CD14-positive monocyte (primary cell): ENCODE measurements at regions not wholly inside any gene's neighbourhood (a gene's known extent, or its start where the extent isn't known, plus 50 kb on each side); places are given as distances from the start of the nearest gene placed in this dataset.
"Not testable (repeated sequence)": the region's sequence is repeated elsewhere in the genome, so short reads cannot be mapped to it uniquely, and the experiment has no call there.

Experiments used
- DNase-seq, 3 donors: peaks; one replicate each; pipeline ENCODE4 v3.0.0-alpha.2; 2011 to 2022
- H2AFZ ChIP-seq: 2 replicates; pipeline ENCODE4 v1.6.0; 2012; ENCODE audit warnings: mild to moderate bottlenecking, low read depth, low read length, inconsistent platforms; ENCODE audit not compliant: insufficient read depth, poor library complexity, severe bottlenecking
- H3K27ac ChIP-seq, 2 donors: 1 replicate in 1 of 2; 2 replicates in 1 of 2; pipeline ENCODE4 v1.5.1; 2012 to 2013; ENCODE audit warnings: low read length in 2 of 2, control low read depth in 1 of 2, inconsistent platforms in 1 of 2, low read depth in 1 of 2, mild to moderate bottlenecking in 1 of 2
- H3K27me3 ChIP-seq, 2 donors: one replicate each; pipeline versions ENCODE4 v1.6.0 to v1.6.1; 2011 to 2013; ENCODE audit warnings: low read length in 2 of 2; ENCODE audit not compliant: control insufficient read depth in 2 of 2, insufficient read depth in 2 of 2
- H3K36me3 ChIP-seq, 2 donors: replicated peaks in 1 of 2; 1 replicate in 1 of 2; 2 replicates in 1 of 2; pipeline versions ENCODE4 v1.5.1 to v1.6.1; 2012 to 2013; ENCODE audit warnings: low read length in 2 of 2, control low read depth in 1 of 2, inconsistent platforms in 1 of 2, mild to moderate bottlenecking in 1 of 2; ENCODE audit not compliant: insufficient read depth in 2 of 2, control insufficient read depth in 1 of 2
- H3K4me1 ChIP-seq, 2 donors: 1 replicate in 1 of 2; 2 replicates in 1 of 2; pipeline versions ENCODE4 v1.5.1 to v1.6.1; 2012 to 2013; ENCODE audit warnings: low read length in 2 of 2, control low read depth in 1 of 2, inconsistent platforms in 1 of 2, mild to moderate bottlenecking in 1 of 2, moderate library complexity in 1 of 2; ENCODE audit not compliant: insufficient read depth in 2 of 2, control insufficient read depth in 1 of 2
- H3K4me2 ChIP-seq: replicated peaks from 2 replicates; pipeline ENCODE3; 2012; ENCODE audit warnings: low read length, moderate library complexity, mild to moderate bottlenecking; ENCODE audit not compliant: poor library complexity, severe bottlenecking; ENCODE audit errors: extremely low read depth
- H3K4me3 ChIP-seq, 3 experiments: fragments of 200-600 bp in 1 of 3; sonication (generic) in 1 of 3; replicated peaks in 1 of 3; 1 replicate in 2 of 3; 2 replicates in 1 of 3; pipeline ENCODE4 v1.5.1; 2011 to 2013; ENCODE audit warnings: low read length in 3 of 3, mild to moderate bottlenecking in 3 of 3, control low read depth in 2 of 3, low read depth in 2 of 3, inconsistent platforms in 1 of 3, moderate library complexity in 1 of 3
- H3K79me2 ChIP-seq: 2 replicates; pipeline ENCODE4 v1.6.0; 2012; ENCODE audit warnings: mild to moderate bottlenecking, control low read depth, inconsistent platforms, low read length, moderate library complexity; ENCODE audit not compliant: insufficient read depth
- H3K9ac ChIP-seq: 2 replicates; pipeline ENCODE4 v1.6.0; 2017; ENCODE audit warnings: low read length, mild to moderate bottlenecking; ENCODE audit not compliant: insufficient read depth, poor library complexity, severe bottlenecking
- H3K9me3 ChIP-seq, 2 donors: replicated peaks in 1 of 2; 1 replicate in 1 of 2; 2 replicates in 1 of 2; pipeline versions ENCODE4 v1.5.1 to v1.6.1; 2012 to 2013; ENCODE audit warnings: low read length in 2 of 2, control low read depth in 1 of 2; ENCODE audit not compliant: control insufficient read depth in 1 of 2, insufficient read depth in 1 of 2
- H4K20me1 ChIP-seq: 2 replicates; pipeline ENCODE4 v1.6.0; 2012; ENCODE audit warnings: mild to moderate bottlenecking, low read length, control low read depth, moderate library complexity; ENCODE audit not compliant: insufficient read depth
- H3K27ac Mint-ChIP-seq, 7 donors: one replicate each; pipeline ENCODE4 v1.8.0; 2020; ENCODE audit warnings: mild to moderate bottlenecking in 7 of 7, mixed read lengths in 7 of 7, moderate library complexity in 6 of 7, inconsistent platforms in 2 of 7
- H3K27me3 Mint-ChIP-seq, 3 donors: one replicate each; pipeline ENCODE4 v1.8.0; 2021 to 2022; ENCODE audit warnings: low read depth in 3 of 3, mild to moderate bottlenecking in 3 of 3, mixed read lengths in 3 of 3, moderate library complexity in 3 of 3, inconsistent platforms in 1 of 3
- H3K36me3 Mint-ChIP-seq, 2 donors: one replicate each; pipeline ENCODE4 v1.8.0; 2020; ENCODE audit warnings: mixed read lengths in 2 of 2, inconsistent platforms in 1 of 2, mild to moderate bottlenecking in 1 of 2
- H3K4me1 Mint-ChIP-seq: one replicate; pipeline ENCODE4 v1.8.0; 2020; ENCODE audit warnings: mild to moderate bottlenecking, mixed read lengths
- H3K4me3 Mint-ChIP-seq, 2 donors: one replicate each; pipeline ENCODE4 v1.8.0; 2020; ENCODE audit warnings: mild to moderate bottlenecking in 2 of 2, mixed read lengths in 2 of 2, moderate library complexity in 1 of 2
- H3K9me3 Mint-ChIP-seq, 7 donors: one replicate each; pipeline ENCODE4 v1.8.0; 2020 to 2022; ENCODE audit warnings: mixed read lengths in 7 of 7, mild to moderate bottlenecking in 6 of 7, moderate library complexity in 6 of 7, inconsistent platforms in 2 of 7
- WGBS: methylation state at CpG from one replicate; pipeline ENCODE4 v1.1.5; 2013; ENCODE audit warnings: missing lambda C conversion rate; ENCODE audit not compliant: insufficient coverage; 5-methylcytosine and 5-hydroxymethylcytosine counted together
- intact Hi-C, 2 donors: fragments of 100-400 bp; cut with micrococcal nuclease; formaldehyde crosslinking; loops; one replicate each; pipeline versions ENCODE4 v1.15.0 to v1.15.1; 2023

DNA sequence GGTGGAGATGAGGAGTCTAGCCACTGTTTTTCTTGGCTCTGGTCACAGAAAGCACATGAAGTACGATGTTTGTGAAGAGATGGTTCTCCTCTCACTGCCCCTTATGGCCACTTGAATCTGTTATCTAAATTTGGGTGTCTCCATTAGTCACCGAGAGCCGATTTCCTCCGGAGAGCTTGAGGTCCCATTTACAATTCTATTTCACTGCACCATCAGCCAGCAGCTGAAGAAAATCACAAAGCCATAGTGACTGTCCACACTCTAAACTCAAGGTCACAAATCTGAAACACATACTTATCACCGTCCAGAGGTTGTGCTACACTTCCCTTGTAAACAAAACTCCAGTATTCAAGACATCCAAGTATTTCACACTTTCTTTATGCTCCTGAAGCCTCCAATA lies 207.2 kb upstream of the FRG1 start:
- H3K4me1 Mint-ChIP-seq, H3K4me3 Mint-ChIP-seq, H4K20me1 ChIP-seq, H3K4me3 ChIP-seq, H3K4me1 ChIP-seq, H3K9ac ChIP-seq, H3K27me3 Mint-ChIP-seq, intact Hi-C loops, H3K27ac Mint-ChIP-seq, H3K27ac ChIP-seq, DNase-seq, H2AFZ ChIP-seq, H3K36me3 Mint-ChIP-seq, H3K27me3 ChIP-seq, H3K9me3 ChIP-seq, H3K4me2 ChIP-seq, H3K79me2 ChIP-seq, H3K36me3 ChIP-seq: not testable (repeated sequence)
- peaks cover 3 to 14% (median 5%) of the 10 kb centered on the region in 7 donors for H3K9me3 Mint-ChIP-seq
- WGBS = 98% methylated on average over 4 of the region's 5 CpGs

DNA sequence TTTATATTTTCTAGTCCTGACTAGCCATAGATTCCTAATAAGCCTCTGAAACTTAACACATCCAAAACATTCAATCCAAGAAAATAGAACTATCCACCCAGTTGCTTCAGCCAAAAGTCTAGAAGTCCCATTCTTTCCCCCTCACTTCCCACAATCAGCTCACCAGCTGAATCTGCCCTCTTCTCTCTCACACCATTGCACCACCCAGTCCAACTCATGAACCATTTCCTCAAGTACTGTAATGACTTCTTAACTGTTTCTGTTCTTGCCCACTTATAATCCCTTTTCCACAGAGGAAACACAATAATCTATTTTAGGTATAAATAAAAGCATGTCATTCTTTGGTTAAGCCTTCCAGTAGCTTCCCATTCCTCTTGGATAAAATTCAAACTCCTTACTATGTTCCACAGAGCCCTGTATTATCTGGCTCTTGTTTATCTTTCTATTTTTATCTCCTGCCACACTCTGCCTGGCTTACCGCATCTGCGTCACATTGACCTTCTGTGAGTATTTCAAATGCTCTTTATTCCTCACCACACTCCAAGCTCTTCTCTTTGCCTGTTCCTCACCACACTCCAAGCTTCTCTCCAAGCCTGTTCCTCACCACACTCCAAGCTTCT lies 205.9 kb upstream of the FRG1 start:
- WGBS = 100% methylated on average over 2 of the region's 2 CpGs
- H3K79me2 ChIP-seq, H3K4me2 ChIP-seq, H3K9ac ChIP-seq, H3K36me3 ChIP-seq, H3K4me1 Mint-ChIP-seq, H3K27me3 ChIP-seq, H4K20me1 ChIP-seq, H3K4me3 ChIP-seq, H3K36me3 Mint-ChIP-seq, intact Hi-C loops, DNase-seq, H3K4me1 ChIP-seq, H3K27ac ChIP-seq, H3K27ac Mint-ChIP-seq, H3K27me3 Mint-ChIP-seq, H3K4me3 Mint-ChIP-seq, H2AFZ ChIP-seq, H3K9me3 ChIP-seq: not testable (repeated sequence)
- H3K9me3 Mint-ChIP-seq = peaks cover 3 to 14% (median 5%) of the 10 kb centered on the region in 7 donors

DNA sequence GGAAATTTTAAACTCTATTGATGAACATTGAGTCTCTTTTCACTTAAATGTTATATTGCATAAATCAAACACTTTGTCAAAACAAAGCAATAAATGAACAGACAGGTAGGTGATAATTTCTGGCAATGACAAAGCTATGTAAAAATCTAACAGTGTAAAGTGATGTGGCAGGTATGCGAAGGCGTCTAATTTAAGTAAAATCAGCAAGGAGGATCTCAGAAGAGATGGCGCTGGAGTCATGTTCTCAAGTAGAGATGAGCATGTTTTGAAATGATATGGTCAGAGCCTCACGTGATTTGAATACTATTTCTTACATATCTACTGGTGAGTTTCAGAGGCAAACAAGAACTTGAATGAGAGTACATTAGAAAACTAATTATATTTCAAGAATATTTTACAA lies 204.0 kb upstream of the FRG1 start:
- 100% methylated on average over 1 of the region's 4 CpGs for WGBS
- H3K27me3 Mint-ChIP-seq, H3K4me3 ChIP-seq: not testable (repeated sequence)

DNA sequence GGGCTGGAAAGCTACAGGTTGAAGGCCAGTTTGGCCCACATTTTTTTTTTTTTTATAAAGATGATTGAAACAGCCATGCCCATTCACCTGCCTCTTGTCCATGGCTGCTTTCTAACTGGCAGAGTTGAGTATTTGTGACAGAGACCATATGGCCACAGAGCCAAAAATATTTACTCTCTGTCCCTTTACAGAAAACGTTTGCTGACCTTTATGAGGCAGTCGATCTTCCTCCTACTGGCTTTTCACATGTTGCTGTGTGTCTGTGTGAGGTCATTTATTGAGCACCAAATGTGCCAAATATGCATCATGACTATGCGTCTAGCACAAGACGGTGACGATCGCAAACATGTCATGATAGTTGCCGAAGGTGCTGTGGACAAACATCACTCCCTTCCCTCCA lies 200.6 kb upstream of the FRG1 start:
- intact Hi-C loops, H3K36me3 ChIP-seq, H3K27ac ChIP-seq, H3K4me3 ChIP-seq, H3K4me1 Mint-ChIP-seq, H2AFZ ChIP-seq, H3K4me3 Mint-ChIP-seq, H3K27ac Mint-ChIP-seq, H3K27me3 Mint-ChIP-seq, H4K20me1 ChIP-seq, H3K4me1 ChIP-seq, DNase-seq, H3K27me3 ChIP-seq, H3K9ac ChIP-seq, H3K79me2 ChIP-seq, H3K4me2 ChIP-seq, H3K36me3 Mint-ChIP-seq: not testable (repeated sequence)
- H3K9me3 ChIP-seq = peaks cover 0 to 15% of the 10 kb centered on the region in 2 donors
- peaks cover 7 to 24% (median 11%) of the 10 kb centered on the region in 7 donors for H3K9me3 Mint-ChIP-seq
- WGBS = no CpG with 5 or more reads among the region's 7 CpGs

More for the DNA sequence above, 204.0 kb upstream of the FRG1 start:
- intact Hi-C loops, H2AFZ ChIP-seq, H3K9me3 ChIP-seq, H3K4me2 ChIP-seq, H4K20me1 ChIP-seq, H3K36me3 Mint-ChIP-seq, H3K79me2 ChIP-seq, H3K4me1 ChIP-seq, H3K4me1 Mint-ChIP-seq, H3K9ac ChIP-seq, H3K27me3 ChIP-seq, H3K4me3 Mint-ChIP-seq, DNase-seq, H3K27ac ChIP-seq, H3K27ac Mint-ChIP-seq, H3K36me3 ChIP-seq: not testable (repeated sequence)
- H3K9me3 Mint-ChIP-seq = peaks cover 3 to 14% (median 9%) of the 10 kb centered on the region in 7 donors
